HG03045 (cell line): ENCODE measurements at regions not wholly inside any gene's neighbourhood (a gene's known extent, or its start where the extent isn't known, plus 50 kb on each side); places are given as distances from the start of the nearest gene placed in this dataset.

Source experiments
- ATAC-seq: cut with Tn5 transposase; IDR thresholded peaks from one replicate; pipeline ENCODE4 v1.9.1; 2021; ENCODE audit warnings: mild to moderate bottlenecking, moderate library complexity; ENCODE audit not compliant: unreplicated experiment

GRCh38 chr6:44630125-44631028 is 242.9 kb downstream of the CDC5L start:
- no peak for ATAC-seq

GRCh38 chr6:44631968-44632367 is 244.5 kb downstream of the CDC5L start:
- ATAC-seq = no peak

- ATAC-seq = no peak
Measured at GRCh38 chr6:44634321-44634720, 246.8 kb downstream of the CDC5L start.

GRCh38 chr6:44635486-44635885 is 248.0 kb downstream of the CDC5L start:
- no peak for ATAC-seq

GRCh38 chr6:44636561-44637248 is 249.2 kb downstream of the CDC5L start:
- ATAC-seq = no peak

- no peak for ATAC-seq
Measured at GRCh38 chr6:44641344-44642031, 254.0 kb downstream of the CDC5L start.

- no peak for ATAC-seq
Measured at GRCh38 chr6:44642349-44642748, 254.8 kb downstream of the CDC5L start.

- ATAC-seq = no peak
Measured at GRCh38 chr6:44642870-44643522, 255.5 kb downstream of the CDC5L start.

- no peak for ATAC-seq
Measured at GRCh38 chr6:44645276-44645675, 257.8 kb downstream of the CDC5L start.

GRCh38 chr6:44646355-44646754 is 258.8 kb downstream of the CDC5L start:
- no peak for ATAC-seq

- ATAC-seq = no peak
Measured at GRCh38 chr6:44649365-44650025, 262.0 kb downstream of the CDC5L start.

- no peak for ATAC-seq
Measured at GRCh38 chr6:44650495-44650894, 263.0 kb downstream of the CDC5L start.

GRCh38 chr6:44650947-44651346 is 263.4 kb downstream of the CDC5L start:
- ATAC-seq = no peak

- no peak for ATAC-seq
Measured at GRCh38 chr6:44651604-44652003, 264.1 kb downstream of the CDC5L start.

GRCh38 chr6:44652547-44652946 is 265.0 kb downstream of the CDC5L start:
- no peak for ATAC-seq

GRCh38 chr6:44653091-44653490 is 265.6 kb downstream of the CDC5L start:
- no peak for ATAC-seq

- no peak for ATAC-seq
Measured at GRCh38 chr6:44653761-44654218, 266.3 kb downstream of the CDC5L start.

GRCh38 chr6:44655412-44656342 is 268.2 kb downstream of the CDC5L start:
- no peak for ATAC-seq

GRCh38 chr6:44656691-44657090 is 269.2 kb downstream of the CDC5L start:
- no peak for ATAC-seq
